ENCODE measurements at regions not wholly inside any gene's neighbourhood (a gene's known extent, or its start where the extent isn't known, plus 50 kb on each side); places are given as distances from the start of the nearest gene placed in this dataset.
"Not testable (repeated sequence)": the region's sequence is repeated elsewhere in the genome, so short reads cannot be mapped to it uniquely, and the experiment has no call there.

DNA sequence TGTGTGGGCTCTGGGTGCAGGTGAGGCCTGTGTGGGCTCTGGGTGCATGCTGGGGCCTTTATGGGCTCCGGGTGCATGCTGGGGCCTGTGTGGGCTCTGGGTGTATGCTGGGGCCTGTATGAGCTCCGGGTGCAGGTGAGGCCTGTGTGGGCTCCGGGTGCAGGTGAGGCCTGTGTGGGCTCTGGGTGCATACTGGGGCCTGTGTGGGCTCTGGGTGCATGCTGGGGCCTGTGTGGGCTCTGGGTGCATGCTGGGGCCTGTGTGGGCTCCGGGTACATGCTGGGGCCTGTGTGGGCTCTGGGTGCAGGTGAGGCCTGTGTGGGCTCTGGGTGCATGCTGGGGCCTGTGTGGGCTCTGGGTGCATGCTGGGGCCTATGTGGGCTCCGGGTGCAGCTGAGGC lies 80.5 kb upstream of the ACKR3 start:
- DNase-seq (ENCODE audit: low read depth in 2 of 3, low spot score in 2 of 3), result not testable (repeated sequence)

DNA sequence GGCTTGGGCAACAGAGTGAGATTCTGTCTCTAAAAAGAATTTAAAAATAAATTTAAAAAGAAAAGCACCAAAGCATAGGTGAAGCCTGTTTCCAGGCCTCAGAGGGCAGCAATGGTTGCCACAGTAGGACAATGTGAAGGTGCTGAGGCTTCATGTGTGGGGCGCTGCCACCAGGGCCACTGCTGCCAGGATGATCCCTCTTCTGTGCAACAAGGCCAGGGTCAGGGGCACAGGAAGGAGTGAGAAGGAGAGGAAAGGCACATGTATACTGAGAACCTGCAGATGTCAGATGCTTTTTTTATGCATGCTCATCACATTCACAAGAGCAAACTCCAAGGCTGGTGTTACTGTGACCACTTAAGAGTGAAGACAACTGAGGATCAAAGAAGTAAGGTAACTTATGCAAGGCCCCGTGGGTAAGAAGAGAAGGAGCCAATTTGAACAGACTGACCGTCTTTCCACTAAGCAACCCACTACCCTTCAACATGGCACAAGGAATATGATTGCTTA lies 79.7 kb upstream of the ACKR3 start:
- DNase-seq (ENCODE audit: low read depth in 2 of 3, low spot score in 2 of 3), result no peak

DNA sequence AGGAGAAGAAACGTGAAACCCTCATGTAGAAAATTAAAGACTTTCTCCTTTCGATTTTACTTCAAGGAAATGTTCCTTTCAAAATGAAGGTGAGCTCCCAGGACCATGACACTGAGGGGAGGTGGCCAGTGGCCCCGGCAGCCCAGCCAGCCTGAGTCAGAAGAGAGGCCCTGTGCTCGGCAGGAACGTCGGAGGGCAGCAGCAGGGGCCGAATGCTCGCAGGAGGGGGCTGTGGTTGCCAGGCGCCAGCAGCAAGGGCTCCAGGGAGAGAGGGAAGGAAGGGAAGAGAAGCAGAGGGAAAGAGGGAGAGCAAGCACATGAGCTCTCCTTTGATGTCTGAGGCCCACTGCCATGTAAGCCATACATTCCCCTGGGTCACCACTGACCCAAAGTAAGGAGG lies 73.3 kb upstream of the ACKR3 start:
- DNase-seq (ENCODE audit: low read depth in 2 of 3, low spot score in 2 of 3), result no peak

DNA sequence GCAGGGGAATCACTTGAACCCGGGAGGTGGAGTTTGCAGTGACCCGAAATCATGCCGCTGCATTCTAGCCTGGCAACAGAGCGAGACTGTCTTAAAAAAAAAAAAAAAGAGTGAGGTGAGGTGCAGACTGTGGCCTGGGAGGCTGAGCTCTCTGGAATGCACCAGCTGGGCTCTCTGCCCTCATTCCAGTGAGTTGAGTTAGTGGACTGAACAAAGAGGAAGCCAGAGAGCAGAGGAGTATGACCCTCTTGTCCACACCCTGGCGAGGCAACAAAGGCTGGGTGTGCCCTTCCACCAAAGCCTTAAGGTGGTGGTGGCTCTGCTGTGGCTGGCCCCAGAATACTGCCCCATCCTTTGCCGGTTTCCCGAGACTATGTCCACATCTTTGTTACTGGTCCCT lies 71.3 kb upstream of the ACKR3 start:
- DNase-seq (ENCODE audit: low read depth in 2 of 3, low spot score in 2 of 3), result no peak

DNA sequence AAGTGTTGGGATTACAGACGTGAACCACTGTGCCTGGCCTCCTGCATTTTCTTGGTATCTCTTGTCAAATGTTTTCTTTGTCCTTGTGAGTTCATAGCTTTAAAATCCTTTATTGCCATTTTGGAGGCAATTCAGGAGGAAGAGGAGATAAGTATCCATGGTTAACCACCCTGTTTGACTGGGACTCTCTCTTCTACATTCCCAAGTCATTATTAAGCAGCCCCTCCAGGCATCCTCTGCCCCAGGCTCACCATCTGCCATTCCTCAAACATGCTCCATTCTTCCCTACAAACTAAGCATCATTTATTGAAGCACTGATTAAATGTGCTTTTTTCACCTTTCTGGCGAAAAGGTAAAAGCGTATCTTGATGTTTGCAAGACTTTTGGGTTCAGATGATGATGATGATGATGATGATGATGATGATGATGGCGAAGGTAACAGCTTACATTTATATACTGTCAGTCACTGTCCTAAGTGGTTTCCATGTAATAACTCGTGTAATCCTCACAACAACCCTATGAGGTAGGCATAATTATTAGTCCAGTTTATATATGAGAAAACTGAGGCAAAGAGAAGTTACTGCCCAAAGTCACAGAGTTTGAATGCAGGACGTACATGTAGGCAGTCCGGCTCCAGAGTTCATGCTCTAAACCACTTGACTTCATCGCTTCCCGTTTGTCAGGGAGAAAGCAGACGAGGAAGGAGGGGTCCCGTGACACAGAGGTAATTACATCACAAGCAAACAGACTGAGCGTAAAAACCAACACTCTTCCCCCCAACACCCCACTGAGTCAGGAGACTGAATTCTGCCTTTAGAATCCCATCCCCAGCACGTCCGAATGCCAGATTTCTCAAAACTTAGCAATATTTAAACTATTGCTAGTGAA lies 69.7 kb upstream of the ACKR3 start:
- no peak for DNase-seq (ENCODE audit: low read depth in 2 of 3, low spot score in 2 of 3)

DNA sequence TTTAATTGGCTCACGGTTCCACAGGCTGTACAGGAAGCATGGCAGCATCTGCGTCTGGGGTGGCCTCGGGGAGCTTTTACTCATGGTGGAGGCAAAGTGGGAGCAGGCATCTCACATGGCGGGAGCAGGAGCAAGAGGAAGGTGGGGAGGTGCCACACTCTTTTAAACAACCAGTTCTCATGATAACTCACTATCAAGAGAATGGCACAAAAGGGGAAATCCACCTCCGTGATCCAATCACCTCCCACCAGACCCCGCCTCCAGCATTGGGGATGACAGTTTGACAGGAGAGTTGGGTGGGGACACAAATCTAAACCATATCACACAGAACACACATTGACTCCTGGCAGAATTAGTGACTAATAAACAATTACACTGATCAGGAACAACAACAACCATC lies 68.6 kb upstream of the ACKR3 start:
- no peak for DNase-seq (ENCODE audit: low read depth in 2 of 3, low spot score in 2 of 3)

DNA sequence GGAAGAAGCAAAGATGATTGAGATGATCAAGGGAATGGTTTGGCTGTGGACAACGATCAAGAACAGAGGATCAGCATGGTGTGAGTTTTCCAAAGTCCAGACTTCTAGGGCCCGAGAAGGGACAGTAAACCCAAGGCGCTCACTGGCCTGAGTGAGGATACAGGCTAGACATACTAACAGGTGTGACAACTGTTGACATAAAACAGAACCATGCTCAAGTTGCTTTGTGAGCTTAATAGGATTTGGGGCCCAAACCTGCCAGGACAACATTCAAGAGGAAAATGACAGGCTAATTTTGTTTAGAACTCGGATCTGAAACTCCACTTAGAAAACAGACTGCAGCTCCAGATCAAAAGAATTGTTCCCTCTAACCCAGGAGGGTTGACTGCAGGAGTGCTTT lies 68.1 kb upstream of the ACKR3 start:
- no peak for DNase-seq (ENCODE audit: low read depth in 2 of 3, low spot score in 2 of 3)

DNA sequence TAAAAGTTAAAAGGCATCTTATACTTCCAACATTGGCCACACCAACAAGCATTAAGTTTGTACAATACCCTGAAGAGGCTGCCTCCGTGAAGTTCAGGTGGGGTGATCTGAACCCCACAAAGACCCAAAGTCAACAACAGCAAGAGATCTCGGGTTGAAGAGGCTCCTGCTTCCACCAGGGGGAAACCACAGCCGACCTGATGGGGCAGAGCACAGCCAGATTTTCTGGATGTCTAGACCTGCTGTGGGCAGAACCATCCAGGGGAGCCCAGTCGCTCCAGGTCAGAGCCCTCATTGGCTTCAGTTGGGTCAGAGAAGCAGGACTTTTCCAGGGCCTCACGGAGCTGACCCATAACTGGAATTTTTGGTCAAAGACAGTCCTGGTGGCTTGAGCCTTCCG lies 66.5 kb upstream of the ACKR3 start:
- DNase-seq (ENCODE audit: low read depth in 2 of 3, low spot score in 2 of 3), result no peak

DNA sequence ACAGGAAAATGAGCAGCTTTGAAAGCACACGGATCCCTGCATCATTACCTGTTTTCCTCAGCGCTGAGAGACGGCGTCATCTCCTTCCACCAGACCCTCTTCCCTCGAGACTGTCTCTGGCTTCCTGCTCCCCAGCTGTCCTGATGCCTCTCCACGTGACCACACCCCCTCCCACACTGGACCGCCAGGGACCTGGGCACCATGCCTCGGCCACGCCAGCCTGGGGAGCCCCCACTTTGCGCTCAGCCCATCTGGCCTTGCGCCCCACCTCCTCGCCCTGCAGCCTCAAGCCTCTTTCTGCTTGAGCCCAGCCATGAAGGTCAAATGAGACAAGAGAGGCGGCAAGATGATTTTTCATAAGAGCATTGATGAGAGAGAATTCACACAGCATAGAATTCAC lies 66.0 kb upstream of the ACKR3 start:
- DNase-seq (ENCODE audit: low read depth in 2 of 3, low spot score in 2 of 3), result no peak

DNA sequence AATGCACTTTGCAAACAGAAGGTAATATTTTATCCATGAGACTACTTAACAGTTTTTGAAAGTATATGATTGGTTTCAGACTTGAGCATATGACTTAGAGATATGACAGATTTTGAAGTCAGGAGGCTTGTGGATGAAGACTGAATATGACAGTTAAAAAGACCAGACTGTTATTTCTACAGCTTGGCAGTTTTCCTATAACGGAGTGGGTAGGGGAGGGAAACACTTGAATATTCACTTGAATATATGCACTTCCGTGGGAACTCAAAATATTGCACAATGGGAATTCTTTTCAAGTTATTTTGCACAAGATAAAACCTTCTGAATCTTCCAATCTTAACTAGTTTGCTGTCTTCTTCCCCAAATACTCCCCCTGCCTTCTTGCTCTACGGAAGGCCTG lies 64.6 kb upstream of the ACKR3 start:
- no peak for DNase-seq (ENCODE audit: low read depth in 2 of 3, low spot score in 2 of 3)

DNA sequence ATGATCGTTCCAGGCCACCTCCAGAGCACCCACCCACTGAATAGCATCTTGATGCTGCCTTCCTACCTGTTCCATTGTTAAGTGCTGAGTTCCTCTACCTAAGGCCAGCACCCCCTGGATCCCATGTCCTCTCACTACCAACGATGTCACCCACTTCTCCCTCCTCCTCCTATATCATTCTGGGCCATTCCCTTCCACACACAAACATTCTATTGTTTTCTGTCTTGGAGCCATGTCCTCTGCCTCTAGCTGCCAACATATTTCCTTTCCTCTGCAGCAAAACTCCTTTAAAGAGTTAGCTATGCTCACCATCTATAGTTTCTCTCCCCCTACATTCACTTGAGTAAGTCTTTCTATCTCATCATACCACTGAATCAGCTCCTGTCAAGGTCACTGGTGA lies 64.0 kb upstream of the ACKR3 start:
- no peak for DNase-seq (ENCODE audit: low read depth in 2 of 3, low spot score in 2 of 3)

DNA sequence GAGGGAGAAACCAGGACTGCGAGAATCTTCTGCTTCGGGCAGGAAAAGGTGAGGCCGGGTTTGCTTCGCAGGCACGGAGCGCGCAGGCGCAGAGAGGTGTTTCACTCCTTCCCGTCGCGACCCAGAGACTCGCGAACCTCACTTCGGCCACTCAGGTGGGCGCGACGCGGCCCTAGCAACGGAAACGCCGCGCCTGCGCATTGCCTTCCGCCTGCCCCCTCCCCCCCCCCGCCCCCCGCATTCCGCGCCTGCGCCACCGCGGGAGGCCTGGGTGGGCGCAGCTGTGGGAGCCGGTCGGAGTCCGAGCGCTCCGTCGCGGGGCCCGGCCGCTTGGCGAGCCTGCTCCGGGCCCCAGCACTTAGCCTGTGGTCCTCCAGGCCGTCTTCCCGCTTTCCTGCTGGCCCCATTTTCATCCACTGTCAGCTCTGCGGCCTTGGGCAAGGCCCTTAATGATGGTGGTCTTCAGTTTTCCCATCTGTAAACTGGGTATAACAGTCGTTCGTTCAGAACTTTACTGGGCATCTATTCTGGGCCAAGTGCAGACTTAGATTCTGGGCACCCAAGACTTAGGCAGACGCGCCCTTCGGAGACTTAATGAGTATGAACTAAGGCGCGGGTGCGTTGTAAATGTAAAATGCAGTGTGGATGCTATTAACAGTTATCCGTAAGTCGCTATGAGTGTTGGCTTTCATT lies 62.1 kb upstream of the ACKR3 start:
- DNase-seq (ENCODE audit: low read depth in 2 of 3, low spot score in 2 of 3), result peak in 2 of 3 experiments; percentile 24 to 30

DNA sequence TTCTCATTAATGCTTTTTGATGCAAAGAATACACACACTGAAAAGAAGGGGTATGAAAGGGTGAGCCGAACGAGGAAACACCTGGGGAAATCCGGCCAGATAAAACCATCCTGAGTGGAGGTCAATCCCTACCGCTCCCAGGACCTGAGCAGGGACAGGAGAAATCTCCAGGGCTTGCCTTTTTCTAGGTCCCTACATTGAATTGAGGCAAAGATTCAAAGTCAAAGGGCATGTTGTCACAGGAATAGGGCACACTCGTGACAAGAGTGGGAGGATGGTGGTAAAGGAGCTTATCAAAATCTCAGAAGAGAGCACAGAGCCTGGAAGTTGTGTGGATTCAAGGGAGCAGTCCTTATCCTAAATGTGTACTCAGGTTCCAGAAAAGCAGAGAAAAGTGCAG lies 61.2 kb upstream of the ACKR3 start:
- no peak for DNase-seq (ENCODE audit: low read depth in 2 of 3, low spot score in 2 of 3)

DNA sequence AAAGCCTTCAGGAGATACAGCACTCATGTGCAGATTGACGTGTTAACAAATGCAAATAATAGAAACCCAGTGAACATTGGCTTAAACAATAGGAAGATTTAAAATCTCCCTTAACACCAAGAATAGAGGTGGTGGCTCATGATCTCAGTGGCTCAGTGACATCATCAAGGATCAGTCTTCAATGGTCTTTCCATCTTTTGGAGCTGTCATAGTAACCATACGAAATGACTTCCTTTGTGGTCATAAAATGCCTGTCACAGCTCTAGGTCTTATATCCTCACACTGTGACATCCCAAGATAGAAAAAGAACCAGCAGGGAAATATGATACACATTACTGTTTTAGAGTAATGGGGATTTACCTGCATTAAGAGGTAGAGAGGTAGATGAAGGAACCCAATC lies 59.6 kb upstream of the ACKR3 start:
- no peak for DNase-seq (ENCODE audit: low read depth in 2 of 3, low spot score in 2 of 3)

DNA sequence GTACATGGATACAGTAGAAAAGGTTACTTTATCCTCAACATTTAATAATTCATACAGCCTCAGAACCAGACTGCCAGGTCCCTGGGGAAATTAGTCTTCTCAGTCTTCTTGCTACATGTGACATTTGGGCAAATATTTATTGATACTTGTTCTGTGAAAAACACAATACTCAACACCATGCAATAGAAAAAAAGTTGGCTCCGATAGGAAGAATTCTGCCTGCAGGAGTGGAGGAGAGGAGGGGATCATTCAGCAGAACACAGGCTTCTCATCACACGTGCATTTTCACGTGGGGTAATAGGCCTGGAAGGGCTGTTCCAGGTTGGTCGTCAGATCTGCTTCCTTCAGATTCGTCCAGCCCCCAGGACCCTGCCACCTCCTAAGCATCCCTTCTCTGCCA lies 58.4 kb upstream of the ACKR3 start:
- DNase-seq (ENCODE audit: low read depth in 2 of 3, low spot score in 2 of 3), result no peak

DNA sequence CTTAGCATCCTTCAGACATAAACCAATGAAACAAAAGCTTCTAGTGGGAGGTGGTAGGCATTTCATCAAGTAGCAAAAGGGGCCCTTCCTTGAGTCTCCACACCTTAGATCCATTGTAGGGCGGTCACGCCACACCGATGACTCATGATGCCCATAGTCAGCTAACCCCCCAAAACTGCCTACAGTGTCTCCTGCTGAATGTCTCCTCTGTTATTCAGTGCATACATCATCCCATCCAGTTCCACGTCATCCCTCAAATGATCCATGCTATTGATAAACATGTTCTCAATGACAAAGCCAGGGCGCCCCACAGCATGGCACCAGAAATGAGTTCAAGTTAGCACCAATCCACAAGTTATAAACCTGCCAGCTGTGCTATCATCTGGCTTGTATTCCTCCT lies 57.4 kb upstream of the ACKR3 start:
- DNase-seq (ENCODE audit: low read depth in 2 of 3, low spot score in 2 of 3), result no peak

DNA sequence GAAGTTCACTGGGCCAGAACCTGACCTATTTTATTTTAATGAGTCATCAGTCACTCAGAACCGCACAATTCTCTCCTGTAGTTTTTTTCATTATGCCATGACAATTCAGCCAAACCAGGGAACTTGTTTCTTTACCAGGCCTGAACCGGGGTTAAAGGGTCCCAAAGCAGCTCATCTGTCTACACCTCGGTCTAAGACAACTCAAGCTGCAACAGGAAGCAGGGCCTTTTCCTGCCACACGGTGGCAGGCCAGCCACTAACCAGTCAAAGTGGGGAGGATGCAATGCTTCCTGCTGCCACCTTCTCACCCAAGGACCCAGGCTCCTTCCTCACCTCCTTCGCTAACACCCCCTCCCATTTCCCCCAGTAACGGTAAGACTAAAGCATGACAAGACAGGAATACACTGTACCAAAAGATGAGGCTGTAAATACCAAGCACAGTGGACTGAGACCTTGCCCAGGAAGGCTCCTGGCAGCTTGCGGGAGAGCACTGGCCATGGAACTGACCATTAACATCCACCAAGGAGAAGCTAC lies 56.7 kb upstream of the ACKR3 start:
- DNase-seq (ENCODE audit: low read depth in 2 of 3, low spot score in 2 of 3), result peak in 2 of 3 experiments; percentile 28 to 34

DNA sequence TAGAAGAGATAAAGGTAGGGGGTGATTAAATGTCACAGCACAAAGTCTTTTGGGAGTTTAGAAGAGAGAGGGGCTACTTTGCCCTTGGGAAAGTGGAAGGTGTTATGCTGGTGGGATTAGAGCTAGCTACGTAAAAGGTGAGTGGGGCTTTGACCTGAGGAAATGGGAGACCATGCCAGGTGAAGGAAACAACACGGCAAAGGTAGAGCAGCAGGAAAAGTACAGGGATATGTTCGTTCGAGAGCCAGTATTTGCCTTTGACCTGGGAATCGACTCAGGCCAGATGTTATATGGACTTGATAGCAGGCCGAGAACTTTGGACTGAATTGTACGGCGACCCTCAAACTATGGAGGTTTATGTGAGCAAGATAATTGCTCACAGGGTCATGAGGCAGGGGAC lies 55.7 kb upstream of the ACKR3 start:
- DNase-seq (ENCODE audit: low read depth in 2 of 3, low spot score in 2 of 3), result no peak

DNA sequence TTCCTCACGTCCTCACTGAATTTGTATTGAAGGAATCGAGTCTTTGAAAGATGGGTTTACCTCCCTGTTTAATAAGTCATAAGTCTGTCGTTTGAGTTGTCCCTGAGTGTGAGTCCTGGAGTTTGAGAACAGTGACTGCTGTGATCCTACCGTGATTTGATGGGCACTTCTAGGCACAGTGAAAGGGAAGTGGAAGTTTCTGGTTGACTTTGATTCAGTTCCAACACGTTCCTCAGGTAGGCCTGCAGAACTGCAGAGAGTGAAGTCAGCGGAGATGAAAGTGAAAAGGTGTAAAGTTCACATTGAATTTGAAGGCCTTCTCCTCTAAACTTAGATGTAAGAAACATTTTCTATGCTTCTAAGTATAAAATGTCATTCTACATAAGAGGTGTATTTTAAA lies 52.9 kb upstream of the ACKR3 start:
- DNase-seq (ENCODE audit: low read depth in 2 of 3, low spot score in 2 of 3), result no peak

DNA sequence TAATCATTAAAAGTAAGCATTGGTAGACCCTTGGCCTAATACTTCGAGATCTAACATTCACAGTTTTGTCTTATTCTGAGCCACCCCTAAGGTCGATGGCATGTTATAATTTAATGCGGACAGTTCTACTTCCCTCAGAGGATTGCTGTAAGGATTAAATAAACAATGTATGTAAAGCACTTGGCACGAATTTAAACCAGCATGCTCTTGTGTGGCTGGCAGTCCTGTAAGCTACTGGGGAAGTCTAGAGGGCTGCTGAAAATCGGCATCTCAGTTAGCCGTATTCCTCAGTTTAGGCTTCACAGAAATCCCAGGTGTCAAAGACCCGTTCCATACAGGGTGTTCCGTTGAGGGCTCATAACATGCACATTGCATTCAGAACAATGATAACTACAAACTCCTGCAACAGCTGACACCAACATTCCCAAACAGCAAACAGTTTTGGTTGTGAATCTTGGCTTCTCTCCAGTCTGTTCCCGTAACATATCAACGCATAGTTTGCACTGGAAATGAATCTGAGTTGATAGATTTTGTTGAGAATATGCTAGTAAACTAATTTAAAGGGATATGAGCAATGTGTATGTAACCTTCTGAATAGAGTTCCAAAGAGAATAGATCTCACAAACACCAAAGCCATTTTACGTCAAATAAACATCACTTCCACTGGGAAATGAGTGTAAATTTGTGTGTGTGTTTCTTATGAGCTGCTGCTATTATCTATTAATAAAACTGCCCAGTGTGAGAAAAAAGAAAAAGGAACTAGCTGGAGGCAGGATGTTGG lies 52.2 kb upstream of the ACKR3 start:
- no peak for DNase-seq (ENCODE audit: low read depth in 2 of 3, low spot score in 2 of 3)

All from activated CD8-positive, alpha-beta memory T cell treated with anti-CD3 and anti-CD28 coated beads for 48 hours (primary cell).